Fibroblast of pulmonary artery (primary cell): ENCODE measurements at regions not wholly inside any gene's neighbourhood (a gene's known extent, or its start where the extent isn't known, plus 50 kb on each side); places are given as distances from the start of the nearest gene placed in this dataset.

Source experiments
- DNase-seq: peaks from one replicate; pipeline ENCODE4 v3.0.0-alpha.2; 2010; ENCODE audit warnings: low read depth
- H3K4me3 ChIP-seq: replicated peaks from 2 replicates; pipeline ENCODE4 v1.5.1; 2011; ENCODE audit warnings: low read depth, mild to moderate bottlenecking, control low read depth, low read length, moderate library complexity
- CTCF ChIP-seq: IDR thresholded peaks from 2 replicates; pipeline ENCODE4 v1.5.1; 2011; ENCODE audit warnings: mild to moderate bottlenecking, control low read depth, low read length, inconsistent platforms; ENCODE audit errors: missing control alignments

DNA sequence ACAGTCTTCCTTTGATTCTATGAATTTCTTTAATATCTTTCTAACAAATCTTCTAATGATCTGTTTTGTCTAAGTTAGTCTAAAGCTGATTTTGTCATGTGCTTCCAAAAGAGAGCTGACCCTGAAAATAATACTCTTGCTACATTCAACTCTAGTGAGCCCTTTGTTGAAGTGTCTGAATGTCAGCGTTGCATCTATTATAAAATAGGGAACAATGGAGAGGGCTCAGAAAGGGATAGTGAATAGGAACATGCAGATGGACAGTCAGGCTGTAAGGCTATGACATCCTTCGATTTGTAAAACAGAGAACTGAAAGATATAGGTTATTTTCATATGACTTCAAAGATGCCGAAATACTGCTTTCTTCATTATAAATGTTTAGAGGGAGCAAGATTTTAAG lies 304.5 kb downstream of the GALC start:
- H3K4me3 ChIP-seq, result no peak overlapping the region
- TF ChIP-seq CTCF, result no peak

DNA sequence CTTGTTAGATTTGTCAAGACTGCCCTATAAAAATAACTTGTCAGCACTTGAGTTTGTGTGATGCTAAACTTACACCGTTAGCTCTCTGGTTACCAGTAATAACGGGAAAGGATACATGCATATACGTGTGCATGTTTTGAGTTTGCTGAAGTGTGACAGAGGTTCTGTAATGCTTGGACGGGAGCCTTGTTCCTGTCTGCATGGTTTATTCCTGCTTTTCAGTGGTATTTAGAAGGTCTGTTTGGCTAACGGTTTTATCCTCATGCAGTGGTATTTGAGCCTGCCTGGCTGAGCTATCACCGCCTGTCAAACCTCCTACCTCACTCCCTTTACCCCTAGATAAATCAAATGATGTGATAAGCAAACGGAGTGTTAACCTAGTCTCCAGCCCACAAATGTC lies 305.6 kb downstream of the GALC start:
- no peak for TF ChIP-seq CTCF
- DNase-seq, result no peak
- no peak overlapping the region for H3K4me3 ChIP-seq

More for the DNA sequence above, 304.5 kb downstream of the GALC start:
- no peak for DNase-seq

GRCh38 chr14:87686746-87687145 lies 306.2 kb downstream of the GALC start:
- no peak for DNase-seq
- no peak overlapping the region for H3K4me3 ChIP-seq
- no peak for TF ChIP-seq CTCF

DNA sequence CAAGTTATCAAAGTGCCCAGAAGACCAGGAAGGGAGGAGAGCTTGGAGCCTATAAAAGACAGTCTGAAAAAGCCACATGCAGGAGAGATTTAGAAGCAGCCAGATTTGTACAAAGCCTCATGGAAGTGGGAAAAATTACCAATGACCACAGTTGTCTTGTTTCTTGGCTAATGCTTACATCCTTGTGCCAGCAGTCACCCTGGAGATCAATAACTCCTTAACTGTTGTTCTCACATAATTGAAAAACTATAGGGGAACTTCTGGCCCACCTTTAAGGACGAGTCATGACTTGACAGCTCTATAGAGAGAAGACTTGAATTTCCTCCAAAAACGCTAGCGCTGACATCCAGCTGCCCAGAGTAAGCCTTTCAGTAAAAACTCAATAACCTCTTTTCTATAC lies 313.1 kb downstream of the GALC start:
- no peak for DNase-seq
- H3K4me3 ChIP-seq, result no peak overlapping the region

GRCh38 chr14:87678624-87679023 lies 314.4 kb downstream of the GALC start:
- DNase-seq, result no peak
- H3K4me3 ChIP-seq, result no peak overlapping the region
- TF ChIP-seq CTCF, result no peak

More for the DNA sequence above, 313.1 kb downstream of the GALC start:
- no peak for TF ChIP-seq CTCF

GRCh38 chr14:87676814-87677437 lies 316.1 kb downstream of the GALC start:
- no peak for DNase-seq
- no peak overlapping the region for H3K4me3 ChIP-seq
- TF ChIP-seq CTCF, result no peak

GRCh38 chr14:87667659-87668058 lies 325.3 kb downstream of the GALC start:
- no peak overlapping the region for H3K4me3 ChIP-seq
- no peak for DNase-seq
- TF ChIP-seq CTCF, result no peak
